Progenitor cell of endocrine pancreas (in vitro differentiated cells): ENCODE measurements at regions not wholly inside any gene's neighbourhood (a gene's known extent, or its start where the extent isn't known, plus 50 kb on each side); places are given as distances from the start of the nearest gene placed in this dataset.
"Not testable (repeated sequence)": the region's sequence is repeated elsewhere in the genome, so short reads cannot be mapped to it uniquely, and the experiment has no call there.

Source experiments
- DNase-seq: peaks from one replicate; pipeline ENCODE4 v3.0.0; 2021; ENCODE audit warnings: low spot score; ENCODE audit not compliant: unreplicated experiment
- H3K27ac Mint-ChIP-seq: 2 replicates; pipeline ENCODE4 v1.8.0; 2021; ENCODE audit warnings: mild to moderate bottlenecking, moderate library complexity, mixed read lengths
- H3K27me3 Mint-ChIP-seq: 2 replicates; pipeline ENCODE4 v1.8.0; 2021; ENCODE audit warnings: mixed read lengths
- H3K36me3 Mint-ChIP-seq: 2 replicates; pipeline ENCODE4 v1.8.0; 2022; ENCODE audit warnings: mixed read lengths; ENCODE audit not compliant: insufficient read depth
- H3K4me1 Mint-ChIP-seq: 2 replicates; pipeline ENCODE4 v1.8.0; 2021; ENCODE audit warnings: low read depth, mixed read lengths
- H3K4me3 Mint-ChIP-seq: 2 replicates; pipeline ENCODE4 v1.8.0; 2021; ENCODE audit warnings: low read depth, mild to moderate bottlenecking, moderate library complexity, mixed read lengths
- H3K9me3 Mint-ChIP-seq: 2 replicates; pipeline ENCODE4 v1.8.0; 2021; ENCODE audit warnings: low read depth, mixed read lengths
- CTCF ChIP-seq: fragments of 200-600 bp; sonication (generic); IDR thresholded peaks from one replicate; pipeline ENCODE4 v1.5.0; 2021; ENCODE audit warnings: antibody characterized with exemption, mild to moderate bottlenecking; ENCODE audit not compliant: unreplicated experiment

- DNase-seq, H3K27me3 Mint-ChIP-seq, H3K4me1 Mint-ChIP-seq, H3K36me3 Mint-ChIP-seq, H3K27ac Mint-ChIP-seq, H3K4me3 Mint-ChIP-seq: not testable (repeated sequence)
- H3K9me3 Mint-ChIP-seq: peaks cover 19% of the 10 kb centered on the region
Measured at GRCh38 chr7:56351181-56351580, 235.0 kb upstream of the NUPR2 start.

DNA sequence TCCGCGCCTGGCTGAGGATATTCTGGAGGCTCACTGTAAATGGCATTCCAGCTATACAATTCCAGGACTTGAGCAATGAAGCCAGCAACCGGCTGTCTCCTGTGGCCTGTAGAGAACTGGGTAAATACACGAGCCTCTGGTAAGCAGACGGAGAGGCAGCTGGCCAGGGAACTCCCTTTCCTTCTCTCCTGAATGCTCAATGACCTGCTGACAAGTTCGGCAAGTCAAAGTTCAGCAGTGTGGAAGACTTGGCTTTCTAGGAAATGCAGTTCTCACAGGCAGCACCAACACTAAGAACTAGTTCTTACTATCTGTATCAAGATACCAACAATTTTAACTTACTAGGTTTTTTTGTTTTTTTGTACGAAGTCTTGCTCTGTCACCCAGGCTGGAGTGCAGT lies 232.1 kb upstream of the NUPR2 start:
- not testable (repeated sequence) for H3K27me3 Mint-ChIP-seq, H3K36me3 Mint-ChIP-seq, H3K4me3 Mint-ChIP-seq, H3K27ac Mint-ChIP-seq, DNase-seq, H3K4me1 Mint-ChIP-seq
- peaks cover 32% of the 10 kb centered on the region for H3K9me3 Mint-ChIP-seq

GRCh38 chr7:56328327-56328726 lies 212.1 kb upstream of the NUPR2 start:
- peaks cover 22% of the 10 kb centered on the region for H3K9me3 Mint-ChIP-seq

DNA sequence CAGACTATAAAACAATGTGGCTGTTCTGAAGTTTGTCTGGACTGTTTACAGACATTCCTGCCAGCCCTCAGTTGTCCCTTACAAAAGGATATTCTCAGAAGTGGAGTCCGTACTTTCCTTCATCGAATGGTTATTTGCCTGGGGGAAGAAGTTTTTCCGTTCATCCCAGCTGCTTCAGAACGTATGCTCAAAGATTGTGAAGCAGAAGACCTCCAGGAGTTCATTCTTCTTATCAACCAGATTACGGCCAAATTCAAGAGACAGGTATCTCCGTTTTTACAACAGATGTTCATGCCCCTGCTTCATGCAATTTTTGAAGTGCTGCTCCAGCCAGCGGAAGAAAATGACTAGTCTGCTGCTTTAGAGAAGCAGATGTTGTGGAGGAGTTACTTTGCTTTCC lies 174.3 kb upstream of the NUPR2 start:
- Mint-ChIP-seq H3K4me3 (no peak overlapping the region), H3K9me3 (peaks cover 44% of the 10 kb centered on the region)

More at GRCh38 chr7:56328327-56328726, 212.1 kb upstream of the NUPR2 start:
- not testable (repeated sequence) for H3K27me3 Mint-ChIP-seq, H3K36me3 Mint-ChIP-seq, H3K27ac Mint-ChIP-seq, DNase-seq, H3K4me3 Mint-ChIP-seq, H3K4me1 Mint-ChIP-seq

GRCh38 chr7:56287429-56288138 lies 171.4 kb upstream of the NUPR2 start:
- Mint-ChIP-seq H3K27me3 (no peaks in the 10 kb centered on the region), H3K4me1 (no peaks in the 10 kb centered on the region), H3K36me3 (peaks cover 3% of the 10 kb centered on the region), H3K27ac (no peak overlapping the region), H3K4me3 (no peak overlapping the region), H3K9me3 (peaks cover 50% of the 10 kb centered on the region)
- TF ChIP-seq CTCF: no peak
- no peak for DNase-seq

More for the DNA sequence above, 174.3 kb upstream of the NUPR2 start:
- H3K36me3 Mint-ChIP-seq: peaks cover 6% of the 10 kb centered on the region
- no peak overlapping the region for H3K27ac Mint-ChIP-seq
- TF ChIP-seq CTCF: no peak
- H3K27me3 Mint-ChIP-seq: no peaks in the 10 kb centered on the region
- no peak for DNase-seq
- H3K4me1 Mint-ChIP-seq: no peaks in the 10 kb centered on the region

DNA sequence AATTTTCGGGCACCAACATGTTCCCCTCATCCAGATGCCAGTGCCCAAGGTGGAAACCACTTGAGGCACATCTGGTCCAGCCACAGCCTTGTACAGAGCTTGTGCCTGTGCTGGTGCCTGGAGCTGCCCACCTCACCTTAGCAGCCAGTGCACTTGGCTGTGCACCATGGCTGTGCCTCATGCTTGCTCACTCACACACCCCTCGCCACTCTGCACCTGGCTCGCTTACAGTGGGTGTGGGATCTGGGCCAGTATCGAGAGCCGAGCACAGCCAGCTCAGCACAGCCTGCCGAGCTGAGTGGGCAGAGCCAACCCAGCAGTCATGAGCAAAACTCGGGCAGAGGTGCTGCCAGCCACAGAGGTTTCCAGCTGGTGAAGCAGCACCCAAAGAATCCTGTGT lies 139.9 kb upstream of the NUPR2 start:
- no peaks in the 10 kb centered on the region for H3K27me3 Mint-ChIP-seq
- TF ChIP-seq CTCF: no peak
- no peaks in the 10 kb centered on the region for H3K4me1 Mint-ChIP-seq
- peaks cover 1% of the 10 kb centered on the region for H3K36me3 Mint-ChIP-seq
- DNase-seq: no peak
- no peak overlapping the region for H3K27ac Mint-ChIP-seq
- peaks cover 53% of the 10 kb centered on the region for H3K9me3 Mint-ChIP-seq
- no peak overlapping the region for H3K4me3 Mint-ChIP-seq

GRCh38 chr7:56250135-56250534 lies 133.9 kb upstream of the NUPR2 start:
- no peaks in the 10 kb centered on the region for H3K4me1 Mint-ChIP-seq
- peaks cover 63% of the 10 kb centered on the region for H3K9me3 Mint-ChIP-seq
- no peak for DNase-seq
- TF ChIP-seq CTCF: no peak
- no peak overlapping the region for H3K27ac Mint-ChIP-seq
- no peak overlapping the region for H3K4me3 Mint-ChIP-seq
- no peaks in the 10 kb centered on the region for H3K27me3 Mint-ChIP-seq
- peaks cover 7% of the 10 kb centered on the region for H3K36me3 Mint-ChIP-seq
